Esophagus squamous epithelium (tissue), 4 donors: ENCODE measurements at regions not wholly inside any gene's neighbourhood (a gene's known extent, or its start where the extent isn't known, plus 50 kb on each side); places are given as distances from the start of the nearest gene placed in this dataset.

Source experiments
- CTCF ChIP-seq, 6 experiments: fragments of 450-650 bp in 4 of 6; fragments of 200-600 bp in 2 of 6; sonication (generic) in 2 of 6; IDR thresholded peaks; one replicate each; pipeline ENCODE4 v1.5.1; 2016 to 2019; ENCODE audit warnings: antibody characterized with exemption in 6 of 6, mild to moderate bottlenecking in 4 of 6, moderate library complexity in 4 of 6
- POLR2A ChIP-seq, 4 donors: fragments of 450-650 bp; IDR thresholded peaks; one replicate each; pipeline ENCODE4 v1.6.1; 2017; ENCODE audit warnings: antibody characterized with exemption in 4 of 4, mild to moderate bottlenecking in 4 of 4, moderate library complexity in 3 of 4

GRCh38 chr2:198203336-198204069, 399.1 kb downstream of the PLCL1 start:
- TF ChIP-seq CTCF (IDR thresholded peaks at IDR 0.05) = no peak
- TF ChIP-seq POLR2A (IDR thresholded peaks at IDR 0.05) = no peak
